ENCODE measurements at regions not wholly inside any gene's neighbourhood (a gene's known extent, or its start where the extent isn't known, plus 50 kb on each side); places are given as distances from the start of the nearest gene placed in this dataset.

GRCh38 chr7:82676777-82677463 is 233.3 kb upstream of the CACNA2D1 start:
- no peak for TF ChIP-seq ZNF274 (IDR thresholded peaks at IDR 0.05; ENCODE audit: low read depth, low read length)
- TF ChIP-seq SUZ12 (IDR thresholded peaks at IDR 0.05; ENCODE audit: extremely low read depth, insufficient read depth, insufficient read length): no peak

Measured in NT2/D1 (cell line).